ENCODE measurements at regions not wholly inside any gene's neighbourhood (a gene's known extent, or its start where the extent isn't known, plus 50 kb on each side); places are given as distances from the start of the nearest gene placed in this dataset.

GRCh38 chr3:159781867-159782266 lies 206.8 kb upstream of the IL12A start:
- TF ChIP-seq CTCF (IDR thresholded peaks at IDR 0.05; ENCODE audit: poor library complexity) (no peak), EZH2 (IDR thresholded peaks at IDR 0.05; ENCODE audit: borderline replicate concordance) (no peak)

All from hepatocyte (in vitro differentiated cells).